PFSK-1 (cell line): ENCODE measurements at regions not wholly inside any gene's neighbourhood (a gene's known extent, or its start where the extent isn't known, plus 50 kb on each side); places are given as distances from the start of the nearest gene placed in this dataset.

Experiments
- FOXP2 ChIP-seq: optimal IDR thresholded peaks from 2 replicates; pipeline ENCODE3; 2011; ENCODE audit warnings: borderline replicate concordance, control low read depth, inconsistent platforms; ENCODE audit not compliant: insufficient read depth; ENCODE audit errors: extremely low read length, extremely low read depth
- POLR2AphosphoS5 ChIP-seq: IDR thresholded peaks from 2 replicates; pipeline ENCODE4 v1.6.1; 2012; ENCODE audit warnings: low read depth, mild to moderate bottlenecking, control low read depth, low read length, moderate library complexity
- REST ChIP-seq, 2 experiments: IDR thresholded peaks; 2 replicates each; pipeline versions ENCODE4 v1.6.1 to v1.8.0; 2011 to 2012; ENCODE audit warnings: low read depth in 2 of 2, low read length in 2 of 2, control low read depth in 1 of 2, inconsistent platforms in 1 of 2, mild to moderate bottlenecking in 1 of 2, moderate library complexity in 1 of 2; ENCODE audit not compliant: insufficient read depth in 1 of 2
- SIN3A ChIP-seq: IDR thresholded peaks from 2 replicates; pipeline ENCODE4 v1.6.1; 2012; ENCODE audit warnings: mild to moderate bottlenecking, low read length, moderate library complexity, borderline replicate concordance; ENCODE audit not compliant: insufficient read depth
- TAF1 ChIP-seq: IDR thresholded peaks from 2 replicates; pipeline ENCODE4 v1.6.1; 2012; ENCODE audit warnings: low read length, control low read depth, borderline replicate concordance; ENCODE audit not compliant: insufficient read depth

- TF ChIP-seq REST (IDR thresholded peaks at IDR 0.05; ENCODE audit: insufficient read depth in 1 of 2, low read depth in 2 of 2, low read length in 2 of 2) (no peak), SIN3A (no peak), POLR2AphosphoS5 (no peak), TAF1 (no peak), FOXP2 (no peak)
These were observed 506.7 kb downstream of the GLRX3 start for GRCh38 chr10:130642926-130643325.

DNA sequence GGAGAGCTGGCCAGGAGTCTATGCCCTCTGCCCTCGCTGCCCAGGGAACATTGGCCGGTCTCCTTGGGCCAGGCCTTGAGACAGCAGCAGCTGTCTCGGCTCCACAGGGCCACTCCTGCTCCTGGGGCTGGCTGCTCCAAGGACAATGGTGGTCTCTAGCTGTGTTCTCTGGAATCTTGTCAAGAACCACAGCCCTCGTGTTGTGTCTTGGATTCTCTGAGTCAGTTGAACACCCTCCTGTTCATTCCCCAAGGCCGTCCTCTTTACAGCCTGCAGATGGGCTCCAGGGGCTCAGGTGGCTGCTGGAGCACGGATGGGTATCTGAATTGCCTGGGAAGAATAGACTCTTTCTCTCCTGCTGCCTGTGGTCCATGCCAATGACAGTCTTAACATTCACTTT, 511.1 kb downstream of the GLRX3 start:
- TF ChIP-seq SIN3A (no peak), REST (IDR thresholded peaks at IDR 0.05; ENCODE audit: insufficient read depth in 1 of 2, low read depth in 2 of 2, low read length in 2 of 2) (no peak), POLR2AphosphoS5 (no peak), FOXP2 (no peak), TAF1 (no peak)

DNA sequence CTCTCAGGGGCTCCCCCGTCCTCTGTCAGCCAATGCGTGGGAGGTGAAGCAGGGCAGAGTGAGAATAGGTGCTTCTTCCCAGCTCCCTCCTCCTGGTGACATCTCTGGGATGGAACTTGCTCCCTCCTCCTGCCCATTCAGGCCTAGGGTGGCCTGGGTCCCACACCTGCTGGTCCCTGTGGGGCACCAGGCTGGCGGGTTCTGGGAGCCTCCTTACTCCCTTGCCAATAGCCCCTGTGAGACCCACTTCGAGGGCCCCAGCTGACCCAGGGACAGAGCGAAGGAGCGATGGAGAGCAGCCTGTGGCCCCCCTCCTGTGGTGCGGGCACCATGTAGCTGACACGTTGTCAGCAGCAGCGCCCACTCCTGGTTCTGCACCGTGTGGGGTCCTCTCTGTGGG, 512.6 kb downstream of the GLRX3 start:
- no peak for TF ChIP-seq TAF1
- TF ChIP-seq SIN3A, result no peak
- TF ChIP-seq REST (IDR thresholded peaks at IDR 0.05; ENCODE audit: insufficient read depth in 1 of 2, low read depth in 2 of 2, low read length in 2 of 2), result no peak
- no peak for TF ChIP-seq POLR2AphosphoS5
- no peak for TF ChIP-seq FOXP2

- TF ChIP-seq FOXP2 (no peak), REST (IDR thresholded peaks at IDR 0.05; ENCODE audit: insufficient read depth in 1 of 2, low read depth in 2 of 2, low read length in 2 of 2) (no peak), POLR2AphosphoS5 (no peak), SIN3A (no peak)
These were observed 516.4 kb downstream of the GLRX3 start for GRCh38 chr10:130652544-130652943.

- TF ChIP-seq SIN3A (no peak), REST (IDR thresholded peaks at IDR 0.05; ENCODE audit: insufficient read depth in 1 of 2, low read depth in 2 of 2, low read length in 2 of 2) (no peak), FOXP2 (no peak), POLR2AphosphoS5 (no peak), TAF1 (no peak)
These were observed 516.9 kb downstream of the GLRX3 start for GRCh38 chr10:130652964-130653578.
